WTC11 (cell line): ENCODE measurements at regions not wholly inside any gene's neighbourhood (a gene's known extent, or its start where the extent isn't known, plus 50 kb on each side); places are given as distances from the start of the nearest gene placed in this dataset.

Experiments used
- ATAC-seq: fragments of 200-7000 bp; cut with Tn5 transposase; 2 replicates; pipeline ENCODE4 v1.10.0; 2021; ENCODE audit warnings: mild to moderate bottlenecking, moderate library complexity
- CTCF ChIA-PET: fragments of 300-600 bp; sonication (Branson Sonifier 250); formaldehyde crosslinking; loops from one replicate; lab custom pipeline; 2021; ENCODE audit warnings: antibody characterized with exemption; lab: Charles Lee
- POLR2A ChIA-PET: fragments of 350-600 bp; sonication (Branson Sonifier 250); formaldehyde crosslinking; loops from one replicate; lab custom pipeline; 2021; ENCODE audit warnings: antibody characterized with exemption; lab: Charles Lee
- DNase-seq: peaks from one replicate; pipeline ENCODE4 v3.0.0; 2021; ENCODE audit warnings: low spot score
- H3K27ac Mint-ChIP-seq: 2 replicates; pipeline ENCODE4 v1.8.0; 2021; ENCODE audit warnings: mixed read lengths
- H3K27me3 Mint-ChIP-seq: 2 replicates; pipeline ENCODE4 v1.8.0; 2021; ENCODE audit warnings: low read depth, mild to moderate bottlenecking, moderate library complexity, mixed read lengths
- H3K36me3 Mint-ChIP-seq: 2 replicates; pipeline ENCODE4 v1.8.0; 2021; ENCODE audit warnings: mixed read lengths
- H3K4me1 Mint-ChIP-seq: 2 replicates; pipeline ENCODE4 v1.8.0; 2022; ENCODE audit warnings: mixed read lengths
- H3K4me3 Mint-ChIP-seq: 2 replicates; pipeline ENCODE4 v1.8.0; 2021; ENCODE audit warnings: mild to moderate bottlenecking, moderate library complexity, mixed read lengths
- H3K9me3 Mint-ChIP-seq: 2 replicates; pipeline ENCODE4 v1.8.0; 2021; ENCODE audit warnings: mixed read lengths
- ATF1 ChIP-seq: sonication (generic); formaldehyde crosslinking; IDR thresholded peaks from 2 replicates; pipeline ENCODE4 v1.8.1; 2023; ENCODE audit warnings: mild to moderate bottlenecking, moderate library complexity, missing genetic modification reagents
- CBFB ChIP-seq: sonication (generic); formaldehyde crosslinking; IDR thresholded peaks from 2 replicates; pipeline ENCODE4 v1.8.1; 2022; ENCODE audit warnings: mild to moderate bottlenecking, low read depth, missing genetic modification reagents
- ELF4 ChIP-seq: sonication (generic); formaldehyde crosslinking; IDR thresholded peaks from 2 replicates; pipeline ENCODE4 v1.8.1; 2022; ENCODE audit warnings: low read depth, mild to moderate bottlenecking, moderate library complexity, missing genetic modification reagents
- ESRRA ChIP-seq: sonication (generic); formaldehyde crosslinking; IDR thresholded peaks from 2 replicates; pipeline ENCODE4 v1.8.1; 2022; ENCODE audit warnings: mild to moderate bottlenecking, missing genetic modification reagents, borderline replicate concordance
- ETV6 ChIP-seq: sonication (generic); formaldehyde crosslinking; IDR thresholded peaks from 2 replicates; pipeline ENCODE4 v1.8.1; 2022; ENCODE audit warnings: mild to moderate bottlenecking, missing genetic modification reagents
- GRHL2 ChIP-seq: fragments of 250-450 bp; sonication (Bioruptor Pico); IDR thresholded peaks from 2 replicates; pipeline ENCODE4 v1.8.0; 2022; ENCODE audit warnings: mild to moderate bottlenecking, moderate library complexity; ENCODE audit not compliant: insufficient replicate concordance, severe bottlenecking
- GTF2I ChIP-seq: fragments of 250-450 bp; sonication (Bioruptor Pico); conservative IDR thresholded peaks from 2 replicates; pipeline ENCODE4 v1.4.0; 2021; ENCODE audit warnings: mild to moderate bottlenecking
- JAZF1 ChIP-seq: fragments of 250-450 bp; sonication (Bioruptor Pico); IDR thresholded peaks from 2 replicates; pipeline ENCODE4 v1.9.0; 2021; ENCODE audit warnings: moderate library complexity, mild to moderate bottlenecking, inconsistent platforms
- MYBL2 ChIP-seq: sonication (generic); formaldehyde crosslinking; IDR thresholded peaks from 2 replicates; pipeline ENCODE4 v1.8.1; 2023; ENCODE audit warnings: mild to moderate bottlenecking, moderate library complexity, missing genetic modification reagents
- RELA ChIP-seq: sonication (generic); formaldehyde crosslinking; IDR thresholded peaks from 2 replicates; pipeline ENCODE4 v1.8.1; 2022; ENCODE audit warnings: missing genetic modification reagents, mild to moderate bottlenecking, borderline replicate concordance
- RORB ChIP-seq: fragments of 250-450 bp; sonication (Bioruptor Pico); IDR thresholded peaks from 2 replicates; pipeline ENCODE4 v1.9.0; 2021; ENCODE audit warnings: mild to moderate bottlenecking
- SMAD3 ChIP-seq: sonication (generic); formaldehyde crosslinking; IDR thresholded peaks from 2 replicates; pipeline ENCODE4 v1.8.0; 2022; ENCODE audit warnings: missing genetic modification reagents, mild to moderate bottlenecking, borderline replicate concordance
- TEAD4 ChIP-seq: sonication (generic); formaldehyde crosslinking; IDR thresholded peaks from 2 replicates; pipeline ENCODE4 v1.8.0; 2022; ENCODE audit warnings: mild to moderate bottlenecking, missing genetic modification reagents
- USF1 ChIP-seq: sonication (generic); formaldehyde crosslinking; IDR thresholded peaks from 2 replicates; pipeline ENCODE4 v1.8.0; 2022; ENCODE audit warnings: mild to moderate bottlenecking, missing genetic modification reagents
- ZMAT4 ChIP-seq: fragments of 250-450 bp; sonication (Bioruptor Pico); IDR thresholded peaks from 2 replicates; pipeline ENCODE4 v1.9.0; 2021; ENCODE audit warnings: mild to moderate bottlenecking
- ZNF138 ChIP-seq: sonication (generic); formaldehyde crosslinking; conservative IDR thresholded peaks from 2 replicates; pipeline ENCODE4 v1.8.1; 2022; ENCODE audit warnings: mild to moderate bottlenecking, moderate library complexity, missing genetic modification reagents
- ZNF281 ChIP-seq: sonication (generic); formaldehyde crosslinking; IDR thresholded peaks from 2 replicates; pipeline ENCODE4 v1.8.0; 2023; ENCODE audit warnings: mild to moderate bottlenecking, missing genetic modification reagents
- ZNF416 ChIP-seq: fragments of 250-450 bp; sonication (Bioruptor Pico); IDR thresholded peaks from 2 replicates; pipeline ENCODE4 v1.9.0; 2021; ENCODE audit warnings: mild to moderate bottlenecking, inconsistent platforms
- TF ChIP-seq, protein P1 (sequence below): sonication (generic); formaldehyde crosslinking; IDR thresholded peaks from 2 replicates; pipeline ENCODE4 v1.8.1; 2022; ENCODE audit warnings: low read depth, missing genetic modification reagents, borderline replicate concordance
- TF ChIP-seq, protein P2 (sequence below): sonication (generic); formaldehyde crosslinking; IDR thresholded peaks from 2 replicates; pipeline ENCODE4 v1.8.1; 2022; ENCODE audit warnings: low read depth, mild to moderate bottlenecking, moderate library complexity, missing genetic modification reagents, borderline replicate concordance
- TF ChIP-seq, protein P3 (sequence below): sonication (generic); formaldehyde crosslinking; IDR thresholded peaks from 2 replicates; pipeline ENCODE4 v1.8.1; 2023; ENCODE audit warnings: mild to moderate bottlenecking, missing genetic modification reagents
- TF ChIP-seq, protein P4 (sequence below): sonication (generic); formaldehyde crosslinking; IDR thresholded peaks from 2 replicates; pipeline ENCODE4 v1.8.1; 2023; ENCODE audit warnings: mild to moderate bottlenecking, missing genetic modification reagents, borderline replicate concordance
- TF ChIP-seq, protein P5 (sequence below): sonication (generic); formaldehyde crosslinking; IDR thresholded peaks from 2 replicates; pipeline ENCODE4 v1.8.1; 2023; ENCODE audit warnings: mild to moderate bottlenecking, missing genetic modification reagents, moderate library complexity

GRCh38 chr6:4347877-4348276 is 212.5 kb upstream of the ECI2 start:
- no peaks in the 10 kb centered on the region; the same call in none of the 2 replicates for H3K27me3 Mint-ChIP-seq
- H3K27ac Mint-ChIP-seq: no peak overlapping the region
- H3K4me3 Mint-ChIP-seq: no peak overlapping the region
- H3K4me1 Mint-ChIP-seq: no peaks in the 10 kb centered on the region
- no peaks in the 10 kb centered on the region for H3K36me3 Mint-ChIP-seq
- ChIA-PET CTCF (no interaction called here), POLR2A (no interaction called here)
- TF ChIP-seq, protein P1, sequence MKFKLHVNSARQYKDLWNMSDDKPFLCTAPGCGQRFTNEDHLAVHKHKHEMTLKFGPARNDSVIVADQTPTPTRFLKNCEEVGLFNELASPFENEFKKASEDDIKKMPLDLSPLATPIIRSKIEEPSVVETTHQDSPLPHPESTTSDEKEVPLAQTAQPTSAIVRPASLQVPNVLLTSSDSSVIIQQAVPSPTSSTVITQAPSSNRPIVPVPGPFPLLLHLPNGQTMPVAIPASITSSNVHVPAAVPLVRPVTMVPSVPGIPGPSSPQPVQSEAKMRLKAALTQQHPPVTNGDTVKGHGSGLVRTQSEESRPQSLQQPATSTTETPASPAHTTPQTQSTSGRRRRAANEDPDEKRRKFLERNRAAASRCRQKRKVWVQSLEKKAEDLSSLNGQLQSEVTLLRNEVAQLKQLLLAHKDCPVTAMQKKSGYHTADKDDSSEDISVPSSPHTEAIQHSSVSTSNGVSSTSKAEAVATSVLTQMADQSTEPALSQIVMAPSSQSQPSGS: no peak
- TF ChIP-seq ESRRA (CRISPR knock-in tag) (no peak), ZNF281 (CRISPR knock-in tag) (no peak), ZNF138 (CRISPR knock-in tag) (no peak), RORB (CRISPR knock-in tag) (no peak), ETV6 (CRISPR knock-in tag) (no peak), GTF2I (CRISPR knock-in tag) (no peak), SMAD3 (CRISPR knock-in tag) (no peak), RELA (no peak), CBFB (no peak), ELF4 (CRISPR knock-in tag) (no peak), ZNF416 (CRISPR knock-in tag) (no peak), ATF1 (CRISPR knock-in tag) (no peak), TEAD4 (CRISPR knock-in tag) (no peak), GRHL2 (CRISPR knock-in tag) (no peak), ZMAT4 (CRISPR knock-in tag) (no peak)
- TF ChIP-seq, protein P2, sequence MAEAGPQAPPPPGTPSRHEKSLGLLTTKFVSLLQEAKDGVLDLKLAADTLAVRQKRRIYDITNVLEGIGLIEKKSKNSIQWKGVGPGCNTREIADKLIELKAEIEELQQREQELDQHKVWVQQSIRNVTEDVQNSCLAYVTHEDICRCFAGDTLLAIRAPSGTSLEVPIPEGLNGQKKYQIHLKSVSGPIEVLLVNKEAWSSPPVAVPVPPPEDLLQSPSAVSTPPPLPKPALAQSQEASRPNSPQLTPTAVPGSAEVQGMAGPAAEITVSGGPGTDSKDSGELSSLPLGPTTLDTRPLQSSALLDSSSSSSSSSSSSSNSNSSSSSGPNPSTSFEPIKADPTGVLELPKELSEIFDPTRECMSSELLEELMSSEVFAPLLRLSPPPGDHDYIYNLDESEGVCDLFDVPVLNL: no peak
- TF ChIP-seq, protein P3, sequence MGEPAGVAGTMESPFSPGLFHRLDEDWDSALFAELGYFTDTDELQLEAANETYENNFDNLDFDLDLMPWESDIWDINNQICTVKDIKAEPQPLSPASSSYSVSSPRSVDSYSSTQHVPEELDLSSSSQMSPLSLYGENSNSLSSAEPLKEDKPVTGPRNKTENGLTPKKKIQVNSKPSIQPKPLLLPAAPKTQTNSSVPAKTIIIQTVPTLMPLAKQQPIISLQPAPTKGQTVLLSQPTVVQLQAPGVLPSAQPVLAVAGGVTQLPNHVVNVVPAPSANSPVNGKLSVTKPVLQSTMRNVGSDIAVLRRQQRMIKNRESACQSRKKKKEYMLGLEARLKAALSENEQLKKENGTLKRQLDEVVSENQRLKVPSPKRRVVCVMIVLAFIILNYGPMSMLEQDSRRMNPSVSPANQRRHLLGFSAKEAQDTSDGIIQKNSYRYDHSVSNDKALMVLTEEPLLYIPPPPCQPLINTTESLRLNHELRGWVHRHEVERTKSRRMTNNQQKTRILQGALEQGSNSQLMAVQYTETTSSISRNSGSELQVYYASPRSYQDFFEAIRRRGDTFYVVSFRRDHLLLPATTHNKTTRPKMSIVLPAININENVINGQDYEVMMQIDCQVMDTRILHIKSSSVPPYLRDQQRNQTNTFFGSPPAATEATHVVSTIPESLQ (CRISPR knock-in tag): no peak
- 0 out of 2 replicates have a peak, but pooled peaks cover 2% of the 10 kb centered on the region for H3K9me3 Mint-ChIP-seq
- no peak for DNase-seq
- ATAC-seq: no peak

- H3K4me1 Mint-ChIP-seq: no peaks in the 10 kb centered on the region
- H3K27me3 Mint-ChIP-seq: no peaks in the 10 kb centered on the region; the same call in none of the 2 replicates
- no peak overlapping the region for H3K27ac Mint-ChIP-seq
- no peaks in the 10 kb centered on the region for H3K9me3 Mint-ChIP-seq
- H3K36me3 Mint-ChIP-seq: no peaks in the 10 kb centered on the region
- no peak overlapping the region for H3K4me3 Mint-ChIP-seq
- peak; percentile 60 for ATAC-seq
- DNase-seq: no peak
- ChIA-PET POLR2A (no interaction called here), CTCF (no interaction called here)
- TF ChIP-seq, protein P4, sequence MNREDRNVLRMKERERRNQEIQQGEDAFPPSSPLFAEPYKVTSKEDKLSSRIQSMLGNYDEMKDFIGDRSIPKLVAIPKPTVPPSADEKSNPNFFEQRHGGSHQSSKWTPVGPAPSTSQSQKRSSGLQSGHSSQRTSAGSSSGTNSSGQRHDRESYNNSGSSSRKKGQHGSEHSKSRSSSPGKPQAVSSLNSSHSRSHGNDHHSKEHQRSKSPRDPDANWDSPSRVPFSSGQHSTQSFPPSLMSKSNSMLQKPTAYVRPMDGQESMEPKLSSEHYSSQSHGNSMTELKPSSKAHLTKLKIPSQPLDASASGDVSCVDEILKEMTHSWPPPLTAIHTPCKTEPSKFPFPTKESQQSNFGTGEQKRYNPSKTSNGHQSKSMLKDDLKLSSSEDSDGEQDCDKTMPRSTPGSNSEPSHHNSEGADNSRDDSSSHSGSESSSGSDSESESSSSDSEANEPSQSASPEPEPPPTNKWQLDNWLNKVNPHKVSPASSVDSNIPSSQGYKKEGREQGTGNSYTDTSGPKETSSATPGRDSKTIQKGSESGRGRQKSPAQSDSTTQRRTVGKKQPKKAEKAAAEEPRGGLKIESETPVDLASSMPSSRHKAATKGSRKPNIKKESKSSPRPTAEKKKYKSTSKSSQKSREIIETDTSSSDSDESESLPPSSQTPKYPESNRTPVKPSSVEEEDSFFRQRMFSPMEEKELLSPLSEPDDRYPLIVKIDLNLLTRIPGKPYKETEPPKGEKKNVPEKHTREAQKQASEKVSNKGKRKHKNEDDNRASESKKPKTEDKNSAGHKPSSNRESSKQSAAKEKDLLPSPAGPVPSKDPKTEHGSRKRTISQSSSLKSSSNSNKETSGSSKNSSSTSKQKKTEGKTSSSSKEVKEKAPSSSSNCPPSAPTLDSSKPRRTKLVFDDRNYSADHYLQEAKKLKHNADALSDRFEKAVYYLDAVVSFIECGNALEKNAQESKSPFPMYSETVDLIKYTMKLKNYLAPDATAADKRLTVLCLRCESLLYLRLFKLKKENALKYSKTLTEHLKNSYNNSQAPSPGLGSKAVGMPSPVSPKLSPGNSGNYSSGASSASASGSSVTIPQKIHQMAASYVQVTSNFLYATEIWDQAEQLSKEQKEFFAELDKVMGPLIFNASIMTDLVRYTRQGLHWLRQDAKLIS (CRISPR knock-in tag): no peak
- TF ChIP-seq JAZF1 (CRISPR knock-in tag): no peak
- TF ChIP-seq CBFB: no peak
- TF ChIP-seq, protein P5, sequence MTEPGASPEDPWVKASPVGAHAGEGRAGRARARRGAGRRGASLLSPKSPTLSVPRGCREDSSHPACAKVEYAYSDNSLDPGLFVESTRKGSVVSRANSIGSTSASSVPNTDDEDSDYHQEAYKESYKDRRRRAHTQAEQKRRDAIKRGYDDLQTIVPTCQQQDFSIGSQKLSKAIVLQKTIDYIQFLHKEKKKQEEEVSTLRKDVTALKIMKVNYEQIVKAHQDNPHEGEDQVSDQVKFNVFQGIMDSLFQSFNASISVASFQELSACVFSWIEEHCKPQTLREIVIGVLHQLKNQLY (CRISPR knock-in tag): no peak
- no peak for TF ChIP-seq USF1 (CRISPR knock-in tag)
- no peak for TF ChIP-seq ETV6 (CRISPR knock-in tag)
- no peak for TF ChIP-seq MYBL2 (CRISPR knock-in tag)
These were observed 211.4 kb upstream of the ECI2 start for GRCh38 chr6:4346659-4347333.
